Ovary (tissue), 7 donors: ENCODE measurements at regions not wholly inside any gene's neighbourhood (a gene's known extent, or its start where the extent isn't known, plus 50 kb on each side); places are given as distances from the start of the nearest gene placed in this dataset.
"Not testable (repeated sequence)": the region's sequence is repeated elsewhere in the genome, so short reads cannot be mapped to it uniquely, and the experiment has no call there.

Experiments
- DNase-seq, 5 donors: peaks; one replicate each; pipeline ENCODE4 v3.0.0-alpha.2; 2019 to 2020
- H3K27ac ChIP-seq, 2 donors: fragments of 200-600 bp; one replicate each; pipeline versions ENCODE4 v1.5.1 to v1.8.0; 2019 to 2022
- H3K27me3 ChIP-seq: fragments of 200-600 bp; one replicate; pipeline ENCODE4 v1.8.0; 2022
- H3K36me3 ChIP-seq: fragments of 200-600 bp; sonication (generic); one replicate; pipeline ENCODE4 v1.5.1; 2019
- H3K4me1 ChIP-seq: one replicate; pipeline ENCODE4 v1.8.1; 2013; ENCODE audit warnings: mild to moderate bottlenecking, moderate library complexity; ENCODE audit not compliant: insufficient read depth
- H3K4me3 ChIP-seq: fragments of 200-600 bp; sonication (generic); one replicate; pipeline ENCODE4 v1.5.1; 2017
- H3K9me3 ChIP-seq, 2 donors: fragments of 200-600 bp in 1 of 2; sonication (generic) in 1 of 2; one replicate each; pipeline versions ENCODE4 v1.5.1 to v1.8.1; 2013 to 2019; ENCODE audit warnings: mild to moderate bottlenecking in 1 of 2, moderate library complexity in 1 of 2
- CTCF ChIP-seq, 3 donors: fragments of 450-650 bp in 2 of 3; fragments of 200-600 bp in 1 of 3; IDR thresholded peaks; one replicate each; pipeline versions ENCODE4 v1.5.1 to v1.8.0; 2016 to 2022; ENCODE audit warnings: antibody characterized with exemption in 3 of 3, mild to moderate bottlenecking in 1 of 3
- EP300 ChIP-seq: sonication (generic); formaldehyde crosslinking; IDR thresholded peaks from one replicate; pipeline ENCODE4 v1.6.1; 2017; ENCODE audit warnings: antibody characterized with exemption
- POLR2A ChIP-seq: fragments of 450-650 bp; IDR thresholded peaks from one replicate; pipeline ENCODE4 v1.6.1; 2017; ENCODE audit warnings: antibody characterized with exemption, mild to moderate bottlenecking, moderate library complexity
- WGBS, 3 donors: extraction: QIAGEN DNeasy Blood & Tissue Kit in 1 of 3; methylation state at CpG; one replicate each; pipeline versions ENCODE4 v1.1.5 to v1.1.7; 2013 to 2017; 5-methylcytosine and 5-hydroxymethylcytosine counted together
- intact Hi-C, 4 donors: fragments of 100-400 bp; cut with DNase I; formaldehyde crosslinking; loops; one replicate each; pipeline versions ENCODE4 v1.11.0 to v1.15.1; 2022 to 2023
- donor health status: DM: no; HTN: no; CAD: no; lungs with moderate emphysema.
- donor health status: DM: no; HTN: no; CAD: no.
- donor health status: Bipolar disorder and iron deficiency.
- donor health status: DM: no; HTN: no; CAD: no.
- donor health status: DM: yes; HTN: yes; CAD: no.

- Histone ChIP-seq H3K4me3 (no peak overlapping the region), H3K27me3 (no peaks in the 10 kb centered on the region), H3K9me3 (no peaks in the 10 kb centered on the region), H3K27ac (no peak overlapping the region), H3K36me3 (no peaks in the 10 kb centered on the region), H3K4me1 (no peaks in the 10 kb centered on the region)
- no peak for TF ChIP-seq CTCF (IDR thresholded peaks at IDR 0.05)
- no peak for TF ChIP-seq EP300
- no peak for TF ChIP-seq POLR2A
- DNase-seq, result no peak
- WGBS, 3 donors, result 79 to 89% (median 85%) methylated on average over 1 of the region's 1 CpG
- intact Hi-C loops, result no loop called here
Observed at GRCh38 chr6:51209651-51210050, 391.0 kb downstream of the TFAP2B start.

GRCh38 chr6:51213811-51214210 is 395.1 kb downstream of the TFAP2B start:
- WGBS, 3 donors, result 5 to 7% (median 6%) methylated on average over 16 of the region's 16 CpGs
- H3K4me3 ChIP-seq, result no peak overlapping the region
- intact Hi-C loops, result no loop called here

GRCh38 chr6:51214442-51214841 is 395.8 kb downstream of the TFAP2B start:
- no peak overlapping the region for H3K4me3 ChIP-seq
- WGBS, 3 donors, result 39 to 51% (median 42%) methylated on average over 4 of the region's 4 CpGs
- DNase-seq, result no peak
- H3K27ac ChIP-seq, result no peak overlapping the region
- H3K27me3 ChIP-seq, result no peaks in the 10 kb centered on the region
- H3K36me3 ChIP-seq, result no peaks in the 10 kb centered on the region
- intact Hi-C loops, result no loop called here
- no peaks in the 10 kb centered on the region for H3K9me3 ChIP-seq
- no peaks in the 10 kb centered on the region for H3K4me1 ChIP-seq
- TF ChIP-seq POLR2A (no peak), CTCF (IDR thresholded peaks at IDR 0.05) (no peak), EP300 (no peak)

More at GRCh38 chr6:51213811-51214210, 395.1 kb downstream of the TFAP2B start:
- Histone ChIP-seq H3K36me3 (no peaks in the 10 kb centered on the region), H3K9me3 (no peaks in the 10 kb centered on the region), H3K27me3 (no peaks in the 10 kb centered on the region), H3K27ac (no peak overlapping the region), H3K4me1 (no peaks in the 10 kb centered on the region)
- TF ChIP-seq CTCF (IDR thresholded peaks at IDR 0.05) (no peak), POLR2A (no peak), EP300 (no peak)
- DNase-seq, result no peak

- Histone ChIP-seq H3K27me3 (no peaks in the 10 kb centered on the region), H3K4me3 (no peak overlapping the region), H3K36me3 (no peaks in the 10 kb centered on the region), H3K27ac (no peak overlapping the region), H3K9me3 (no peaks in the 10 kb centered on the region), H3K4me1 (no peaks in the 10 kb centered on the region)
- no peak for DNase-seq
- intact Hi-C loops, result no loop called here
- no peak for TF ChIP-seq CTCF (IDR thresholded peaks at IDR 0.05)
- TF ChIP-seq POLR2A, result no peak
- TF ChIP-seq EP300, result no peak
- 77 to 85% (median 78%) methylated on average over 3 of the region's 3 CpGs for WGBS, 3 donors
Observed at GRCh38 chr6:51218181-51218580, 399.5 kb downstream of the TFAP2B start.

GRCh38 chr6:51224580-51225240 is 406.0 kb downstream of the TFAP2B start:
- WGBS, 3 donors, result 73 to 81% (median 81%) methylated on average over 18 to 19 of the region's 19 CpGs
- H3K36me3 ChIP-seq, DNase-seq, intact Hi-C loops, H3K27me3 ChIP-seq, H3K27ac ChIP-seq, H3K9me3 ChIP-seq, H3K4me3 ChIP-seq, H3K4me1 ChIP-seq: not testable (repeated sequence)
